ENCODE measurements at regions not wholly inside any gene's neighbourhood (a gene's known extent, or its start where the extent isn't known, plus 50 kb on each side); places are given as distances from the start of the nearest gene placed in this dataset.
A peak's percentile ranks its signal among the peaks of the same experiment; 100 is the strongest.

- TF ChIP-seq CTCF (IDR thresholded peaks at IDR 0.05; ENCODE audit: low read depth, low read length) = no peak
- no peak overlapping the region for H3K4me3 ChIP-seq (replicated peaks in 1 of 2; ENCODE audit: low read depth in 2 of 2, low read length in 2 of 2)
- DNase-seq (ENCODE audit: low read depth in 2 of 2) = no peak
Observed at GRCh38 chr15:39451871-39452270, 129.0 kb upstream of the THBS1 start.

- DNase-seq (ENCODE audit: low read depth in 2 of 2) = no peak
- H3K4me3 ChIP-seq (replicated peaks in 1 of 2; ENCODE audit: low read depth in 2 of 2, low read length in 2 of 2) = no peak overlapping the region
- TF ChIP-seq CTCF (IDR thresholded peaks at IDR 0.05; ENCODE audit: low read depth, low read length) = no peak
Observed at GRCh38 chr15:39453620-39454019, 127.3 kb upstream of the THBS1 start.

- peak; percentile 86 to 97 for DNase-seq (ENCODE audit: low read depth in 2 of 2)
- no peak for TF ChIP-seq CTCF (IDR thresholded peaks at IDR 0.05; ENCODE audit: low read depth, low read length)
- H3K4me3 ChIP-seq (replicated peaks in 1 of 2; ENCODE audit: low read depth in 2 of 2, low read length in 2 of 2) = no peak overlapping the region
Observed at GRCh38 chr15:39454189-39454986, 126.5 kb upstream of the THBS1 start.

GRCh38 chr15:39455471-39455991, 125.3 kb upstream of the THBS1 start:
- peak; percentile 72 to 80 for DNase-seq (ENCODE audit: low read depth in 2 of 2)
- TF ChIP-seq CTCF (IDR thresholded peaks at IDR 0.05; ENCODE audit: low read depth, low read length) = no peak
- no peak overlapping the region for H3K4me3 ChIP-seq (replicated peaks in 1 of 2; ENCODE audit: low read depth in 2 of 2, low read length in 2 of 2)

DNA sequence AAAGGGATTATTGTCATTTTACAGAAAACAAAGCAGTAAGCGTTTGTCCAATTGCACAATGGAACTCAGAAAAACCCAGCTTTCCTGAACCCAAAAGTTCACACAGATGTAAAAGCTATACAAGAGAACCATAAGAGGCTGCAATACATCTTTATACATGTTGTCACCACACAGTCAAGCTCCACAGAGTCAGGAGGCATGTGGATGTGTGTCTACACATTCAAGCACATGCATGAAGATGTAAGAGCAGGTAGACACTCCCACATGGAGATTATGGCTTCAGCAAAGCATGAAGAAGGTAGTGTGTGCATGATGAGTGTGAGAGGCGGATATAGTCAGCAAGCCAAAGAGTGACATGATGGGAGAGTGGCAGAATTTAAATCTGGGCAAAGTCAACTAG, 124.7 kb upstream of the THBS1 start:
- DNase-seq (ENCODE audit: low read depth in 2 of 2) = no peak
- no peak overlapping the region for H3K4me3 ChIP-seq (replicated peaks in 1 of 2; ENCODE audit: low read depth in 2 of 2, low read length in 2 of 2)
- no peak for TF ChIP-seq CTCF (IDR thresholded peaks at IDR 0.05; ENCODE audit: low read depth, low read length)

GRCh38 chr15:39456582-39457330, 124.1 kb upstream of the THBS1 start:
- H3K4me3 ChIP-seq (replicated peaks in 1 of 2; ENCODE audit: low read depth in 2 of 2, low read length in 2 of 2) = no peak overlapping the region
- no peak for DNase-seq (ENCODE audit: low read depth in 2 of 2)
- TF ChIP-seq CTCF (IDR thresholded peaks at IDR 0.05; ENCODE audit: low read depth, low read length) = no peak

All from cardiac fibroblast (primary cell).